HG03575 (cell line): ENCODE measurements at regions not wholly inside any gene's neighbourhood (a gene's known extent, or its start where the extent isn't known, plus 50 kb on each side); places are given as distances from the start of the nearest gene placed in this dataset.

Source experiments
- ATAC-seq: cut with Tn5 transposase; IDR thresholded peaks from one replicate; pipeline ENCODE4 v1.9.1; 2021; ENCODE audit not compliant: unreplicated experiment, insufficient number of reproducible peaks, low FRiP score; ENCODE audit errors: extremely low read depth

DNA sequence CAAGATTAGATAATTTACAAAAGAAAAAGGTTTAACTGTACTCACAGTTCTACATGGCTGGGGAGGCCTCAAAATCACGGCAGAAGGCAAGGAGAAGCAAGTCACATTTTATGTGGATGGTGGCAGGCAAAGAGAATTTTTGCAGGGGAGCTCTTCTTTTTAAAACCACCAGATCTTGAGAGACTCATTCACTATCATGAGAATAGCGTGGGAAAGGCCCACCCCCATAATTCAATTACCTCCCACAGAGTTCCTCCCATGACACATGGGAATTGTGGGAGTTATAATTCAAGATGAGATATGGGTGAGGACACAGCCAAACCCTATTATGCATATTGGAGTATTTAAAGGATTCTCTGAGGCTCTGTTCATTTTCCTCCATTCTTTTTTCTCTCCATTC lies 138.7 kb upstream of the CADM2 start:
- ATAC-seq, result no peak

DNA sequence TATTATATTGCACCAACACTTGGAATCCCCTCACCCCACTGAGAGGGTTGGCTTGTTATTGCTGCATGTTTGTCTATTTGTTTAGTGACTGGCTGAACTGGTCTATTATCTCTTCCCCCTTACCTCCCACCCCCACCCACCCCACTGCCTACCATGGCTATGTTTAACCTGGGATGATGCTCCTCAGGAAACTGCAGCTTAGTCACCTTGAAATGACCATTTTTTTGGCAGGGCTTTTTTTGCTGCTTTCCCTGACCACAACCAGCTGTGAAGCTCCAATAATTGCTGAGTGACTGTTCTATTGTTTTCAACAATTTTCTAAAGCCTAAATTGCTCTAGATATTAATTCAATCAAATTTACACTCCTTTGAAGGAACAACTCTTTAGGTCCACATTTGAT lies 137.9 kb upstream of the CADM2 start:
- ATAC-seq, result no peak

DNA sequence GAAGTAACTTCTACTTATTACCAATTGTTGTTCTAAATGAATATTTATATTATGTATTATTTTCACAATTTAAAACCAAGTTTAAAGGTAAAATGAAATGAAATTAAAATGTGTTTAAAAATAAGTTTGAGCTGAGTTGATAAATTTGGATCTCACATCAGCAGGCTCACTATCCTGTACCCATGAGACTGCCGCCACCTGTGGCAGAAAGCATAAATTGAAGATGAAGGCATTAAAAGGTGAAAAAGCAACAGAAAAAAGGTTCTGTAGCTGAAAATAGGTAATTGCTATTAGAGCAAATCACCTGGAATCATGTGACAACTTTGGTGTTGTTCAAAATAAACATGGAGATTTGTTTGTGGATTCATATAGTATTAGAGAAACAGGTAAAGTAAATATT lies 133.0 kb upstream of the CADM2 start:
- ATAC-seq, result no peak

DNA sequence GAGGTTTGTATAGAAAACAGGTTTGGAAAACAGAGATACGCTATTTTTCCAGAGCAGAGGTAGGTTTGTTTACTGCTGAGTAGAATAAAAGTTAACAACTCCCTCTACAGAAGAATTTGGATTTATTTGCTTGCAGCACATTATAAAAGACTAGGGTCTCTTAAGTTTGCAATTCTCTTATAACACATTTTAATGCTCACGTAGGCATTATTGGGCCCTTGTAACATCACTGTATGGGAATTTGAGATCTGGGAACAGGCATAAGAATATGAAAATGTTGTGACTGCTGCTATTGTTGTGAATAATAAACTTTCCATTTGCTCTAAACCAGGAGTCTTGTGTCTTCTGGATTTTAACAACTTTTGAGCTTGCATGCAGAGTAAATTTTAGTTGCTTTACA lies 128.3 kb upstream of the CADM2 start:
- no peak for ATAC-seq

DNA sequence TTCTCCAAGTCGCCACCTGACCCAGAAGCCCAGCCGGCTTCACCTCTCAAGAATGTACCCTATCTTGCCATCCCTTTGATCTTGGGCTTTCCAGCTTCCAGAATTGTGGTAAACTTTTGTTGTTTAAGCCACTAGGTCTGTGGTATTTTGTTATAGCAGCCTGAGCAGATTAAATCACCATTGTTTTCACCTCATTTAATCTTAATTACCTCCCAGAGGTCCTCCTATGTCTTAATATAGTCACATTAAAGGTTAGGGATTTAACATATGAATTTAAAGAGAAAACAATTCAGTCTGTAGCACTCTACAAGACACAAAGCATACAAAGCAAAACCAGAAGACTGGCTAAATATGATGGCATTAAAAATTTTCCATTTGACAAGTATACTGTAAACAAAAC lies 123.4 kb upstream of the CADM2 start:
- no peak for ATAC-seq

DNA sequence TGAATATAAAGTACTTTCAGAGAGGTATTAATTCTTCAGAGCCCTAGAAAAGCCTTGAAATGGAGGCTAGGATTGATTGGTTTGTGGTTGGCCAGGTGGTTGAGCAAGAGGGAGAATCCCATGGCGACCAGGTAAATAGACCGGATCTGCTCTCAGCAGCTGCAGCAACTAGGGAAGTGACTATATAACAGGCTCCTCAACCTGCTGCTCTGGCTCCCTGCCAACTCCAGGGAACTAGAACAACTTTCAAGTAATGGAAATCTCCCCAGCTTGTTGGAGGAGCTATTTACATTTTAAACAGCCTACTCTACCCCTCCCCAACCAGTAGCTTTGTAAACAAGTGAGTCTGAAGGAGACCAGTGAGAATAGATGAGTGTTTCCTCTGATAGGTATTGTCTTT lies 121.8 kb upstream of the CADM2 start:
- ATAC-seq, result no peak

DNA sequence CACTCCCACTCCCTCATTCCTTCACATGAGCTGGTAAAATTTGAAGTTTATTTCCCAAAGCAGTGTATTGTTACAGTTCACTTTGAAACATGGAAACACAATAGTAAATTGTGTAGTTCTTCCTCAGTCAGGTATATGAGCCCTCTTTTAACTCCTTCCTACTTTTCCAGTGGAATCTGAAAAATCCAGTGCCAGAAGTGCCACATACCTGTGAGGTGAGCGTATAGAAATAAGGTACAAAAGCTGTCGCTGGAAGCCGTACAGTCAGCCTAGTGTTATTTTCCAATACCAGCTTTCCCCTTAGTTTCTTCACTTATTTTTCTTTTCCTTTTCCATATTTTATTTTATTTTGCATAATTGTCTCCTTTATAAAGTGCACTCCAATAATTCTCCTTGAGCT lies 81.7 kb upstream of the CADM2 start:
- no peak for ATAC-seq

DNA sequence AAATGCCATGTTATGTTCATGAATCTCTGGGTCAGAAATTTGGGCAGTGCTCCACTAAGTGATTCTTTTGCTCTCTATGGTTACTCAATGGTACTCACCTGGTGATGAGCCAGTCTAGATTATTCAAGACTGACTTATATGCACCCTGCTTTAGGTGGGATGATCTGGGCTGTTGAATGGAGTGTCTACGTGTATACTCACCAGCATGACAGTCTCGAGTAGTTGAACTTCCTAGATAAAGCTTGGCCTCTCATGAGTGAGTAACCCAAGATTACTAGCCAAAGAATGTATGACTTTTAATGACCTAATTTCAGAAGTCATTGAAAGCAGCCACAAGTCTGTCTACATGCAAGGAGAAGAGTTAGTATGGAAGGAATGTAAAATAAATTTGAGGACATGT lies 77.5 kb upstream of the CADM2 start:
- ATAC-seq, result no peak

DNA sequence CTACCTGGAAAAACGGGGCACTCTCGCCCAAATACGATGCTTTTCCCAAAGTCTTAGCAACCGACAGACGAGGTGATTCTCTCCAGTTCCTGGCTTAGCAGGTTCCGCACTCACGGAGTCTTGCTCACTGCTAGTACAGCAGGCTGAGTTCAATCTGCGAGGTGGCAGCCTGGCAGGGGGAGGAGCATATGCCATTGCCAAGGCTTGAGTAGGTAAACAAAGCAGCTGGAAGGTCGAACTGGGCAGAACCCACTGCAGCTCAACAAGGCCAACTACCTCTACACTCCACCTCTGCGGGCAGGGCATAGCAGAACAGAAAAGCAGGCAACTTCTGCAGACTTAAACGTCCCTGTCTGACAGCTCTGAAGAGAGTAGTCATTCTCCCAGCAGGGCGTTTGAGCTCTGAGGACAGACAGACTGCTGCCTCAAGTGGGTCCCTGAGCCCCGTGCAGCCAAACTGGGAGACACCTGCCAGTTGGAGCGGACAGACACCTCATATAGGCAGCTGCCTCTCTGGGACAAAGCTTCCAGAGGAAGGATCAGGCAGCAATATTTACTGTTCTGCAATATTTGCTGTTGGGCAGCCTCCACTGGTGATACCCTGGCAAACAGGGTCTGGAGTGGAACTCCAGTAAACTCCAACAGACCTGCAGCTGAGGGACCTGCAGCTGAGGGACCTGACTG lies 73.4 kb upstream of the CADM2 start:
- ATAC-seq, result no peak

DNA sequence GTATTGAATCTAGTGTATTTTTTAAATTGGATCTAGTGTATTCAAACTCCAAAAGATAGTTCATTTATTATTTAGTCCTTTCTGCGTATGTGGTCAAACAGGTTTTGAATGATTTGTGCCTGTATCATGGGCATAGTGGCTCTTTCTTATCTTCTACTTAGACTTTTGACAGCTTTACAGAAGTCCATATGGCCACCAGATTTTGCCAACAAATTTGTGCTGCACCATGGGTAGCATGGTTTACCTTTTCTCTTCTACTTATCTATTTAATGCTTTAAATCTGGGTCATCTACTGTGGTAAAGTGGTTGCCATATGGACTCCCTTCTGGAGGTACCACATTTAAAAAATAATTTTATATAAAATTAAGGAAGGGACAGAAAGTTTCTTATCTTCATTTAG lies 66.9 kb upstream of the CADM2 start:
- no peak for ATAC-seq

DNA sequence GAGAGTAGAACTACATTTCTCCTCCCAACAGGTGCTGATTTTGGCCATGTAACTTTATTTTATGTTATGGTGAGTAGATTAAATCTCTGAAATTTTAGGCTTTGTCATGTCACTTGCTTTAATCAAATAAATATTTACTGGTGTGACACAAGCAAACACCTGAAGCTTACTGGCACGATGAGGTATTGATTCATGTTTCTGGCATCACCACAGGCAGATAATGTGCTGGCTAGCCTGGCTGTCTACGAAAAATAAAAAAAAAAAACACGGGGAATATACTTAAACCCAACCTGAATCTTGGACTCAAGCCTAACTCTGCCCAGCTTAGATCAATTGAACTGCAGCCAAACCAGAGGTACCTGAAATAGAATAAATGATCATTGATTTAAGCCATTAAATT lies 65.6 kb upstream of the CADM2 start:
- ATAC-seq, result no peak

DNA sequence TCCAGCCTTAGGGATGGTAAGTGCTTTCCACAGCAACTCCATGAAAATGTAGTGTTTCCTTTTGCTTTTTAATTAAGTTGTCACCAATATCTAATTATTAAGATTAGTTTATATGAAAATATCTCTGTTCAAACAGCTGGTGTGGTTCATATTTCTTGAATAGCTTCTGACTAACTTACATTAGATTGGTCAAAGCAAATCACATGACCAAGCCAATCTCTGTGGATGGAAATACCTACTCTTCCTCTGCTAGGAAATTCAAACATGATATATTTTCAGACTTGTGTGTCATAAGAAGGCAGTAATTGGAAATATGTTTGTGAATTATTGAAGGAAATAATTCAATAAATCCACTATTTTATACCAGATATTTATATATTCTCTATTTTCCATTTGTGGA lies 54.6 kb upstream of the CADM2 start:
- no peak for ATAC-seq

DNA sequence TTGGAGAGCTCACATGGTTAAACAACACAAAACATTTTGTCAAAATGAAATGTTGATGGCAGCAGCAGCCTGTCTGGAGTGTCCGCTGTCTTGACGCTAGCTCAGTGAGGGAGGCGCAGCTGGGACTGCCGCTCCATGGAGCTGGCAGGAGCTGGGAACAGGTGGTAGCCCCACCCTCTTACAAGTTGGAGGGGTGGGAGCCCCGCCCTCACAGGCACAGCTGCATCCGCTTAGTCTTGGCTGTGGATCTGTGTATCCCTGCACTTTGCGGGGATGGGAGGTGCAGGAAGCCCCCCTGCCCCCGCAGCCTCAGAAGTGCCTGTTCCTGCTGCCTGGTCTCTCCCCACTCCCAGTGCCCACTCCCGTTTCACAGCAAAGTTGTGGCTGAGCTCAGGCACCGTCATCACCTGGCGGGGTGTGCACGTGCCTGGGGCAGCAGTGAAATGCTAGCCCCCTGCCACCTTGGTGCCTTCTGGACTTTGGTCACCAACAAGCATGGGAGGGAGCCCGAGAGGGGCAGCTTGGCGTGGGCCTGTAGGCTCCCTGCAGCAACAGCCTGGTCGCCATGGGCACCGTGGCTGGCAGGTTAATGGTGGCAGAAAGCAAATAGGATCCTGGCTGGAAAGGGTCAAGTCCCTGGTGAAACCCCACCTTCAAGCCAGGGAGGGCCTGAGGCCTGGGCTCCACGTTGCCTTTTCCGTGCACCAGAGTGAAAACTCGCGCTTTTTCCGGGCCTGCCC lies 53.8 kb upstream of the CADM2 start:
- ATAC-seq, result no peak

DNA sequence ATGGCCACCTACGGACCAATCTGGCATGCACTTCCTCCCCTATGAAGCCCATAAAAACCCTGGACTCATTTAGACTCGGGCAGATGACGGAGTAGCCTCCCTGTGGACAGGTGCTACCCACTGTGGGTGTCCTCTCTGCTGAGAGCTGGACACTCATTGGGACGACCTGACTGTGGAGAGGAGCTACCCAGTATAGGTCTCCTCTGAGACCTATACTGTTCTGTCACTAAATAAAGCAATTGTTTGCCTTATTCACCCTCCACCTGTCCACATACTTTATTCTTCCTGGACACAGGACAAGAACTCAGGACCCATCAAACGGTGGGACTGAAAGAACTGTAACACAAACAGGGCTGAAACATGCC lies 53.3 kb upstream of the CADM2 start:
- no peak for ATAC-seq

DNA sequence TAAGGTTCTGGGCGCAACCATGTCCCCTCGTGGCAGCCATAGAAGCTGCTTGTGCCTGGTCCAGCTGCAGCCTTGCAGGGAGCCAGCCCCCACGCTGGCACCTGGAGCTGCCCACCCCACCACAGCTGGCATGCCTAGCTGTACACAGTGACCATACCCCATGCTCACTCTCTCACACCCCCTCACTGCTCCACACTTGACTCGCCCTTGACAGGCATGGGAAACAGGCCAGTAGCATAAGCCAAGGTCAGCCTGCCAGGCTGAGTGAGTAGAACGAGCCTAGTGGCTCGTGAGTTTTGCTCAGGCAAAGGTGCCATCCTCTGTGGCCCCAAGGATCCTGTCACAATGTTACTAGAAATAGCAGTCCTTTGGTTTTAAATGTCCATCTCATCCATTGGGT lies 52.7 kb upstream of the CADM2 start:
- ATAC-seq, result no peak
